GM23338 (cell line): ENCODE measurements at regions not wholly inside any gene's neighbourhood (a gene's known extent, or its start where the extent isn't known, plus 50 kb on each side); places are given as distances from the start of the nearest gene placed in this dataset.
A peak's percentile ranks its signal among the peaks of the same experiment; 100 is the strongest.

Source experiments
- ATAC-seq: fragments of 200-7000 bp; cut with Tn5 transposase; 3 replicates; pipeline ENCODE4 v1.9.1; 2020
- DNase-seq: peaks from one replicate; pipeline ENCODE4 v3.0.0-alpha.2; 2015; ENCODE audit warnings: low spot score
- H2AFZ ChIP-seq: fragments of 200-600 bp; sonication (generic); 2 replicates; pipeline ENCODE4 v1.8.0; 2016; ENCODE audit warnings: antibody characterized with exemption, mild to moderate bottlenecking, moderate library complexity
- H3F3A ChIP-seq: fragments of 200-600 bp; sonication (generic); replicated peaks from 2 replicates; pipeline ENCODE4 v1.8.0; 2017; ENCODE audit warnings: antibody characterized with exemption, mixed run types, low read depth
- H3K27ac ChIP-seq: fragments of 200-600 bp; sonication (generic); 2 replicates; pipeline ENCODE4 v1.6.1; 2016; ENCODE audit warnings: low read depth
- H3K27me3 ChIP-seq: fragments of 200-600 bp; sonication (generic); 2 replicates; pipeline ENCODE4 v1.8.0; 2016; ENCODE audit warnings: mild to moderate bottlenecking, mixed run types, moderate library complexity; ENCODE audit not compliant: insufficient read depth
- H3K36me3 ChIP-seq: fragments of 200-600 bp; sonication (generic); 2 replicates; pipeline ENCODE4 v1.8.0; 2016; ENCODE audit warnings: mild to moderate bottlenecking; ENCODE audit not compliant: insufficient read depth
- H3K4me1 ChIP-seq: fragments of 200-600 bp; sonication (generic); 2 replicates; pipeline ENCODE4 v1.8.0; 2016; ENCODE audit warnings: mild to moderate bottlenecking, moderate library complexity; ENCODE audit not compliant: insufficient read depth
- H3K4me2 ChIP-seq: fragments of 200-600 bp; sonication (generic); 2 replicates; pipeline ENCODE4 v1.7.1; 2017; ENCODE audit warnings: mixed run types
- H3K4me3 ChIP-seq: fragments of 200-600 bp; sonication (generic); 2 replicates; pipeline ENCODE4 v1.6.1; 2016; ENCODE audit warnings: mixed run types
- H3K79me2 ChIP-seq: fragments of 200-600 bp; sonication (generic); replicated peaks from 2 replicates; pipeline ENCODE4 v1.8.0; 2017; ENCODE audit warnings: mild to moderate bottlenecking; ENCODE audit not compliant: insufficient read depth
- H3K9me2 ChIP-seq: fragments of 200-600 bp; sonication (generic); 2 replicates; pipeline ENCODE4 v1.8.0; 2017; ENCODE audit not compliant: insufficient read depth
- H4K20me1 ChIP-seq: fragments of 200-600 bp; sonication (generic); replicated peaks from 2 replicates; pipeline ENCODE4 v1.8.0; 2017; ENCODE audit warnings: mild to moderate bottlenecking; ENCODE audit not compliant: insufficient read depth
- H3K27ac Mint-ChIP-seq: 2 replicates; pipeline ENCODE4 v1.8.0; 2020; ENCODE audit warnings: inconsistent platforms, mild to moderate bottlenecking, moderate library complexity, mixed read lengths
- H3K27me3 Mint-ChIP-seq: 3 replicates; pipeline ENCODE4 v1.8.0; 2022; ENCODE audit warnings: low read depth, mild to moderate bottlenecking, moderate library complexity, mixed read lengths, inconsistent platforms; ENCODE audit not compliant: insufficient read depth, poor library complexity
- H3K36me3 Mint-ChIP-seq: 3 replicates; pipeline ENCODE4 v1.8.0; 2021; ENCODE audit warnings: low read depth, mild to moderate bottlenecking, inconsistent platforms, moderate library complexity, mixed read lengths
- H3K4me1 Mint-ChIP-seq: 3 replicates; pipeline ENCODE4 v1.8.0; 2020; ENCODE audit warnings: mild to moderate bottlenecking, inconsistent platforms, mixed read lengths
- H3K4me3 Mint-ChIP-seq: 3 replicates; pipeline ENCODE4 v1.8.0; 2021; ENCODE audit warnings: moderate library complexity, mild to moderate bottlenecking, inconsistent platforms, mixed read lengths
- H3K9me3 Mint-ChIP-seq: 3 replicates; pipeline ENCODE4 v1.8.0; 2020; ENCODE audit warnings: moderate library complexity, mild to moderate bottlenecking, inconsistent platforms, mixed read lengths
- CREB1 ChIP-seq: fragments of 250-450 bp; sonication (Bioruptor Pico); IDR thresholded peaks from 2 replicates; pipeline ENCODE4 v1.5.0; 2020; ENCODE audit warnings: low read depth, mild to moderate bottlenecking, moderate library complexity
- EZH2 ChIP-seq: fragments of 200-600 bp; sonication (generic); IDR thresholded peaks from one replicate; pipeline ENCODE4 v1.8.0; 2017; ENCODE audit warnings: antibody characterized with exemption, mild to moderate bottlenecking, low read depth; ENCODE audit not compliant: unreplicated experiment
- EZH2phosphoT487 ChIP-seq: fragments of 200-600 bp; sonication (generic); IDR thresholded peaks from one replicate; pipeline ENCODE4 v1.8.1; 2018; ENCODE audit warnings: antibody characterized with exemption; ENCODE audit not compliant: unreplicated experiment
- NANOG ChIP-seq: IDR thresholded peaks from 2 replicates; pipeline ENCODE4 v1.6.1; 2016; ENCODE audit warnings: antibody characterized with exemption, borderline replicate concordance
- POLR2AphosphoS5 ChIP-seq: IDR thresholded peaks from 2 replicates; pipeline ENCODE4 v1.6.1; 2016; ENCODE audit warnings: antibody characterized with exemption, low read depth
- STAT1 ChIP-seq: IDR thresholded peaks from one replicate; pipeline ENCODE4 v1.6.1; 2016; ENCODE audit warnings: antibody characterized with exemption; ENCODE audit not compliant: unreplicated experiment
- ZNF114 ChIP-seq: fragments of 250-450 bp; sonication (Bioruptor Pico); IDR thresholded peaks from 2 replicates; pipeline ENCODE4 v1.5.0; 2020; ENCODE audit warnings: mild to moderate bottlenecking, moderate library complexity
- TF ChIP-seq, protein P1 (sequence below): fragments of 250-450 bp; sonication (Bioruptor Pico); IDR thresholded peaks from 2 replicates; pipeline ENCODE4 v1.5.0; 2020; ENCODE audit warnings: mild to moderate bottlenecking, moderate library complexity
- TF ChIP-seq, protein P2 (sequence below): IDR thresholded peaks from 2 replicates; pipeline ENCODE4 v1.6.1; 2016; ENCODE audit warnings: antibody characterized with exemption
- TF ChIP-seq, protein P3 (sequence below), 2 experiments: fragments of 200-600 bp in 1 of 2; sonication (generic) in 1 of 2; conservative IDR thresholded peaks; 2 replicates each; pipeline versions ENCODE4 v1.5.1 to v1.6.1; 2016 to 2017; ENCODE audit warnings: antibody characterized with exemption in 2 of 2, low read depth in 2 of 2, mild to moderate bottlenecking in 2 of 2, moderate library complexity in 1 of 2

DNA sequence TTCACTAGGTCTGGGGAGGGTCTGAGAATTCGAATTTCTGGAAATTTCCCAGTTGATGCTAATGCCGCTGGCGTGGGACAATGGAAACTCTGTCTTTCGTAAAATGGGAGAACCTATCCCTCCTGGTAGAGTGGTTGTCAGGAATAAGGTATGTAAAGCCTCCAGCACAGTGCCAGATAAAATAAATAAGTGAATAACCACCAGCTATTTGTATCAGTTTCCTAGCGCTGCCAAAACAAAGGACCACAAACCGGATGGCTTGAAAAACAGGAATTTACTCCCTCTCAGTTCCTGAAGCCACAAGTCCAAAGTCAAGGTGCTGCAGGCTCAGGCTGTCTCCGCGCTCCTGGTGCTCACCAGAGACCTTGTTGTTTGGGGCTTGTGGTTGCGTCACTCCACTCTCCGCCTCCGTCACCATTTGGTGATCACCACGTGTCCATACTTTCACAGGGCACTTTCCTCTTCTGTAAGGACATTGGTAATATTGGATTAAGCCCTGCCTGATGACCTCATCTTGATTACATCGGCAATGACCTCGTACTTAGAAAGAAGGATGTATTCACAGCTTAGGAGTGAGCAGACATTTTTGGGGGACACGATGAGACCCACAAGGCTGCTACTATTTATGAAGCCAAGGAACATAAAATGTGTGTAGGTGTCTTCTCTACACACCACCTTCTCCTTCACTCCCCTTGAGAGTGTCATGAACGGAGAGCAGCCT lies 428.5 kb downstream of the IRS2 start:
- Histone ChIP-seq H3K27me3 (no peaks in the 10 kb centered on the region), H3K36me3 (no peaks in the 10 kb centered on the region), H3K4me3 (no peak overlapping the region), H3K4me1 (no peaks in the 10 kb centered on the region), H3K9me2 (peaks cover 7% of the 10 kb centered on the region; the same call in 1 of the 2 replicates), H3K27ac (no peak overlapping the region), H4K20me1 (no peaks in the 10 kb centered on the region), H3K4me2 (no peak overlapping the region), H2AFZ (peak overlapping the region; percentile 63; the same call in 1 of the 2 replicates), H3F3A (no peaks in the 10 kb centered on the region), H3K79me2 (no peaks in the 10 kb centered on the region)
- Mint-ChIP-seq H3K27me3 (no peaks in the 10 kb centered on the region), H3K27ac (no peak overlapping the region), H3K36me3 (no peaks in the 10 kb centered on the region), H3K4me3 (no peak overlapping the region), H3K9me3 (no peaks in the 10 kb centered on the region), H3K4me1 (peaks cover 11% of the 10 kb centered on the region)
- DNase-seq (no peak), ATAC-seq (peak; percentile 34; the same call in 1 of the 3 replicates)
- TF ChIP-seq STAT1 (no peak), CREB1 (CRISPR knock-in tag) (no peak), EZH2 (no peak), EZH2phosphoT487 (no peak), NANOG (no peak), POLR2AphosphoS5 (no peak), ZNF114 (CRISPR knock-in tag) (no peak)
- TF ChIP-seq, protein P1, sequence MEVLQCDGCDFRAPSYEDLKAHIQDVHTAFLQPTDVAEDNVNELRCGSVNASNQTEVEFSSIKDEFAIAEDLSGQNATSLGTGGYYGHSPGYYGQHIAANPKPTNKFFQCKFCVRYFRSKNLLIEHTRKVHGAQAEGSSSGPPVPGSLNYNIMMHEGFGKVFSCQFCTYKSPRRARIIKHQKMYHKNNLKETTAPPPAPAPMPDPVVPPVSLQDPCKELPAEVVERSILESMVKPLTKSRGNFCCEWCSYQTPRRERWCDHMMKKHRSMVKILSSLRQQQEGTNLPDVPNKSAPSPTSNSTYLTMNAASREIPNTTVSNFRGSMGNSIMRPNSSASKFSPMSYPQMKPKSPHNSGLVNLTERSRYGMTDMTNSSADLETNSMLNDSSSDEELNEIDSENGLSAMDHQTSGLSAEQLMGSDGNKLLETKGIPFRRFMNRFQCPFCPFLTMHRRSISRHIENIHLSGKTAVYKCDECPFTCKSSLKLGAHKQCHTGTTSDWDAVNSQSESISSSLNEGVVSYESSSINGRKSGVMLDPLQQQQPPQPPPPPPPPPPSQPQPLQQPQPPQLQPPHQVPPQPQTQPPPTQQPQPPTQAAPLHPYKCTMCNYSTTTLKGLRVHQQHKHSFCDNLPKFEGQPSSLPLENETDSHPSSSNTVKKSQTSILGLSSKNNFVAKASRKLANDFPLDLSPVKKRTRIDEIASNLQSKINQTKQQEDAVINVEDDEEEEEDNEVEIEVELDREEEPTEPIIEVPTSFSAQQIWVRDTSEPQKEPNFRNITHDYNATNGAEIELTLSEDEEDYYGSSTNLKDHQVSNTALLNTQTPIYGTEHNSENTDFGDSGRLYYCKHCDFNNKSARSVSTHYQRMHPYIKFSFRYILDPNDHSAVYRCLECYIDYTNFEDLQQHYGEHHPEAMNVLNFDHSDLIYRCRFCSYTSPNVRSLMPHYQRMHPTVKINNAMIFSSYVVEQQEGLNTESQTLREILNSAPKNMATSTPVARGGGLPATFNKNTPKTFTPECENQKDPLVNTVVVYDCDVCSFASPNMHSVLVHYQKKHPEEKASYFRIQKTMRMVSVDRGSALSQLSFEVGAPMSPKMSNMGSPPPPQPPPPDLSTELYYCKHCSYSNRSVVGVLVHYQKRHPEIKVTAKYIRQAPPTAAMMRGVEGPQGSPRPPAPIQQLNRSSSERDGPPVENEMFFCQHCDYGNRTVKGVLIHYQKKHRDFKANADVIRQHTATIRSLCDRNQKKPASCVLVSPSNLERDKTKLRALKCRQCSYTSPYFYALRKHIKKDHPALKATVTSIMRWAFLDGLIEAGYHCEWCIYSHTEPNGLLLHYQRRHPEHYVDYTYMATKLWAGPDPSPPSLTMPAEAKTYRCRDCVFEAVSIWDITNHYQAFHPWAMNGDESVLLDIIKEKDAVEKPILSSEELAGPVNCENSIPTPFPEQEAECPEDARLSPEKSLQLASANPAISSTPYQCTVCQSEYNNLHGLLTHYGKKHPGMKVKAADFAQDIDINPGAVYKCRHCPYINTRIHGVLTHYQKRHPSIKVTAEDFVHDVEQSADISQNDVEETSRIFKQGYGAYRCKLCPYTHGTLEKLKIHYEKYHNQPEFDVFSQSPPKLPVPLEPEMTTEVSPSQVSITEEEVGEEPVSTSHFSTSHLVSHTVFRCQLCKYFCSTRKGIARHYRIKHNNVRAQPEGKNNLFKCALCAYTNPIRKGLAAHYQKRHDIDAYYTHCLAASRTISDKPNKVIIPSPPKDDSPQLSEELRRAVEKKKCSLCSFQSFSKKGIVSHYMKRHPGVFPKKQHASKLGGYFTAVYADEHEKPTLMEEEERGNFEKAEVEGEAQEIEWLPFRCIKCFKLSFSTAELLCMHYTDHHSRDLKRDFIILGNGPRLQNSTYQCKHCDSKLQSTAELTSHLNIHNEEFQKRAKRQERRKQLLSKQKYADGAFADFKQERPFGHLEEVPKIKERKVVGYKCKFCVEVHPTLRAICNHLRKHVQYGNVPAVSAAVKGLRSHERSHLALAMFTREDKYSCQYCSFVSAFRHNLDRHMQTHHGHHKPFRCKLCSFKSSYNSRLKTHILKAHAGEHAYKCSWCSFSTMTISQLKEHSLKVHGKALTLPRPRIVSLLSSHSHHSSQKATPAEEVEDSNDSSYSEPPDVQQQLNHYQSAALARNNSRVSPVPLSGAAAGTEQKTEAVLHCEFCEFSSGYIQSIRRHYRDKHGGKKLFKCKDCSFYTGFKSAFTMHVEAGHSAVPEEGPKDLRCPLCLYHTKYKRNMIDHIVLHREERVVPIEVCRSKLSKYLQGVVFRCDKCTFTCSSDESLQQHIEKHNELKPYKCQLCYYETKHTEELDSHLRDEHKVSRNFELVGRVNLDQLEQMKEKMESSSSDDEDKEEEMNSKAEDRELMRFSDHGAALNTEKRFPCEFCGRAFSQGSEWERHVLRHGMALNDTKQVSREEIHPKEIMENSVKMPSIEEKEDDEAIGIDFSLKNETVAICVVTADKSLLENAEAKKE = no peak
- TF ChIP-seq, protein P2, sequence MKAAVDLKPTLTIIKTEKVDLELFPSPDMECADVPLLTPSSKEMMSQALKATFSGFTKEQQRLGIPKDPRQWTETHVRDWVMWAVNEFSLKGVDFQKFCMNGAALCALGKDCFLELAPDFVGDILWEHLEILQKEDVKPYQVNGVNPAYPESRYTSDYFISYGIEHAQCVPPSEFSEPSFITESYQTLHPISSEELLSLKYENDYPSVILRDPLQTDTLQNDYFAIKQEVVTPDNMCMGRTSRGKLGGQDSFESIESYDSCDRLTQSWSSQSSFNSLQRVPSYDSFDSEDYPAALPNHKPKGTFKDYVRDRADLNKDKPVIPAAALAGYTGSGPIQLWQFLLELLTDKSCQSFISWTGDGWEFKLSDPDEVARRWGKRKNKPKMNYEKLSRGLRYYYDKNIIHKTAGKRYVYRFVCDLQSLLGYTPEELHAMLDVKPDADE = no peak
- TF ChIP-seq, protein P3, sequence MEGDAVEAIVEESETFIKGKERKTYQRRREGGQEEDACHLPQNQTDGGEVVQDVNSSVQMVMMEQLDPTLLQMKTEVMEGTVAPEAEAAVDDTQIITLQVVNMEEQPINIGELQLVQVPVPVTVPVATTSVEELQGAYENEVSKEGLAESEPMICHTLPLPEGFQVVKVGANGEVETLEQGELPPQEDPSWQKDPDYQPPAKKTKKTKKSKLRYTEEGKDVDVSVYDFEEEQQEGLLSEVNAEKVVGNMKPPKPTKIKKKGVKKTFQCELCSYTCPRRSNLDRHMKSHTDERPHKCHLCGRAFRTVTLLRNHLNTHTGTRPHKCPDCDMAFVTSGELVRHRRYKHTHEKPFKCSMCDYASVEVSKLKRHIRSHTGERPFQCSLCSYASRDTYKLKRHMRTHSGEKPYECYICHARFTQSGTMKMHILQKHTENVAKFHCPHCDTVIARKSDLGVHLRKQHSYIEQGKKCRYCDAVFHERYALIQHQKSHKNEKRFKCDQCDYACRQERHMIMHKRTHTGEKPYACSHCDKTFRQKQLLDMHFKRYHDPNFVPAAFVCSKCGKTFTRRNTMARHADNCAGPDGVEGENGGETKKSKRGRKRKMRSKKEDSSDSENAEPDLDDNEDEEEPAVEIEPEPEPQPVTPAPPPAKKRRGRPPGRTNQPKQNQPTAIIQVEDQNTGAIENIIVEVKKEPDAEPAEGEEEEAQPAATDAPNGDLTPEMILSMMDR (conservative IDR thresholded peaks at IDR 0.05; ENCODE audit: low read depth in 2 of 2) = no peak
